Mesendoderm (in vitro differentiated cells): ENCODE measurements at regions not wholly inside any gene's neighbourhood (a gene's known extent, or its start where the extent isn't known, plus 50 kb on each side); places are given as distances from the start of the nearest gene placed in this dataset.
"Not testable (repeated sequence)": the region's sequence is repeated elsewhere in the genome, so short reads cannot be mapped to it uniquely, and the experiment has no call there.

ENCODE experiments used
- DNase-seq: peaks from one replicate; pipeline ENCODE4 v3.0.0; 2013
- H2AK5ac ChIP-seq: 2 replicates; pipeline ENCODE4 v1.6.1; 2013; ENCODE audit warnings: low read length, inconsistent platforms
- H2BK120ac ChIP-seq: 2 replicates; pipeline ENCODE4 v1.6.1; 2013; ENCODE audit warnings: low read depth, mild to moderate bottlenecking, low read length, moderate library complexity, mixed read lengths
- H2BK15ac ChIP-seq: replicated peaks from 2 replicates; pipeline ENCODE4 v1.6.1; 2013; ENCODE audit warnings: low read depth, mild to moderate bottlenecking, moderate library complexity
- H2BK5ac ChIP-seq: 2 replicates; pipeline ENCODE4 v1.6.1; 2013; ENCODE audit warnings: low read length, inconsistent platforms
- H3K18ac ChIP-seq: 2 replicates; pipeline ENCODE4 v1.6.1; 2013; ENCODE audit warnings: mild to moderate bottlenecking, low read length, mixed read lengths
- H3K23ac ChIP-seq: one replicate; pipeline ENCODE4 v1.6.1; 2013; ENCODE audit warnings: low read length
- H3K27ac ChIP-seq: 2 replicates; pipeline ENCODE4 v1.5.1; 2013; ENCODE audit warnings: low read depth, mild to moderate bottlenecking, inconsistent platforms, low read length, moderate library complexity
- H3K27me3 ChIP-seq: 2 replicates; pipeline ENCODE4 v1.6.1; 2013; ENCODE audit warnings: low read length, control low read depth, mild to moderate bottlenecking, inconsistent platforms; ENCODE audit not compliant: insufficient read depth, poor library complexity
- H3K36me3 ChIP-seq: 2 replicates; pipeline ENCODE4 v1.6.1; 2013; ENCODE audit warnings: low read length, inconsistent platforms; ENCODE audit not compliant: control insufficient read depth, insufficient read depth
- H3K4ac ChIP-seq: one replicate; pipeline ENCODE4 v1.6.1; 2013; ENCODE audit warnings: low read depth, mild to moderate bottlenecking, low read length, moderate library complexity
- H3K4me1 ChIP-seq: 2 replicates; pipeline ENCODE4 v1.6.1; 2013; ENCODE audit warnings: low read depth, low read length, inconsistent platforms; ENCODE audit not compliant: control insufficient read depth
- H3K4me2 ChIP-seq: 2 replicates; pipeline ENCODE4 v1.6.1; 2013; ENCODE audit warnings: low read length
- H3K4me3 ChIP-seq: 2 replicates; pipeline ENCODE4 v1.5.1; 2013; ENCODE audit warnings: mild to moderate bottlenecking, low read length
- H3K56ac ChIP-seq: one replicate; pipeline ENCODE4 v1.6.1; 2013; ENCODE audit warnings: low read length
- H3K79me1 ChIP-seq: 2 replicates; pipeline ENCODE4 v1.6.1; 2013; ENCODE audit warnings: low read length, inconsistent platforms
- H3K79me2 ChIP-seq: 2 replicates; pipeline ENCODE4 v1.6.1; 2013; ENCODE audit warnings: mild to moderate bottlenecking, low read length; ENCODE audit not compliant: control insufficient read depth, insufficient read depth
- H3K9ac ChIP-seq: 2 replicates; pipeline ENCODE4 v1.6.1; 2013; ENCODE audit warnings: low read length, inconsistent platforms
- H4K5ac ChIP-seq: one replicate; pipeline ENCODE4 v1.6.1; 2013; ENCODE audit warnings: low read length
- H4K8ac ChIP-seq: one replicate; pipeline ENCODE4 v1.6.1; 2013; ENCODE audit warnings: low read depth, mild to moderate bottlenecking, control low read depth, low read length, moderate library complexity
- WGBS: extraction: QIAGEN DNeasy Blood & Tissue Kit; methylation state at CpG from one replicate; pipeline ENCODE4 v1.1.7; 2013; ENCODE audit warnings: low lambda C conversion rate, missing lambda C conversion rate; ENCODE audit not compliant: insufficient coverage; ENCODE audit errors: extremely low coverage; 5-methylcytosine and 5-hydroxymethylcytosine counted together

- no peak overlapping the region for H2AK5ac ChIP-seq
- H2BK120ac ChIP-seq, result no peak overlapping the region
- H3K56ac ChIP-seq, result no peak overlapping the region
- H4K5ac ChIP-seq, result no peak overlapping the region
- no peak overlapping the region for H3K4me2 ChIP-seq
- H3K36me3 ChIP-seq, result no peaks in the 10 kb centered on the region
- no peak overlapping the region for H3K18ac ChIP-seq
- H3K27me3 ChIP-seq, result no peaks in the 10 kb centered on the region
- H3K27ac ChIP-seq, result no peak overlapping the region
- no peak overlapping the region for H3K4ac ChIP-seq
- H3K9ac ChIP-seq, result no peak overlapping the region
- H4K8ac ChIP-seq, result no peak overlapping the region
- DNase-seq, result no peak
- H3K4me1 ChIP-seq, result no peaks in the 10 kb centered on the region
- no peaks in the 10 kb centered on the region for H3K79me2 ChIP-seq
- H3K23ac ChIP-seq, result no peak overlapping the region
- no CpG with 5 or more reads among the region's 5 CpGs for WGBS
- no peak overlapping the region for H2BK5ac ChIP-seq
- no peaks in the 10 kb centered on the region for H3K79me1 ChIP-seq
- H3K4me3 ChIP-seq, result no peak overlapping the region
- H2BK15ac ChIP-seq, result no peak overlapping the region
Measured at GRCh38 chr9:99650187-99650874, 171.4 kb upstream of the NR4A3 start.

GRCh38 chr9:99660191-99660636 lies 161.5 kb upstream of the NR4A3 start:
- Histone ChIP-seq H3K79me1 (no peaks in the 10 kb centered on the region), H3K4ac (no peak overlapping the region), H3K9ac (no peak overlapping the region), H3K4me2 (no peak overlapping the region), H2BK5ac (no peak overlapping the region), H3K4me1 (no peaks in the 10 kb centered on the region), H3K36me3 (no peaks in the 10 kb centered on the region), H3K4me3 (no peak overlapping the region), H4K5ac (no peak overlapping the region), H3K23ac (no peak overlapping the region), H3K79me2 (no peaks in the 10 kb centered on the region), H2AK5ac (no peak overlapping the region), H2BK15ac (no peak overlapping the region), H2BK120ac (no peak overlapping the region), H3K18ac (no peak overlapping the region), H3K56ac (no peak overlapping the region), H3K27me3 (no peaks in the 10 kb centered on the region), H4K8ac (no peak overlapping the region), H3K27ac (no peak overlapping the region)
- no peak for DNase-seq
- no CpG with 5 or more reads among the region's 4 CpGs for WGBS

- Histone ChIP-seq H3K23ac (no peak overlapping the region), H4K5ac (no peak overlapping the region), H3K27ac (no peak overlapping the region), H3K36me3 (no peaks in the 10 kb centered on the region), H3K79me1 (no peaks in the 10 kb centered on the region), H3K18ac (no peak overlapping the region), H2BK15ac (no peak overlapping the region), H3K9ac (no peak overlapping the region), H3K4ac (no peak overlapping the region), H3K4me2 (no peak overlapping the region), H2BK120ac (no peak overlapping the region), H3K56ac (no peak overlapping the region), H3K4me3 (no peak overlapping the region), H4K8ac (no peak overlapping the region), H2BK5ac (no peak overlapping the region), H2AK5ac (no peak overlapping the region), H3K79me2 (no peaks in the 10 kb centered on the region), H3K4me1 (no peaks in the 10 kb centered on the region), H3K27me3 (no peaks in the 10 kb centered on the region)
- no CpG with 5 or more reads among the region's 1 CpG for WGBS
- DNase-seq, result no peak
Measured at GRCh38 chr9:99663297-99663696, 158.4 kb upstream of the NR4A3 start.

GRCh38 chr9:99663856-99664255 lies 157.8 kb upstream of the NR4A3 start:
- Histone ChIP-seq H2BK5ac (no peak overlapping the region), H3K27me3 (no peaks in the 10 kb centered on the region), H2BK15ac (no peak overlapping the region), H3K23ac (no peak overlapping the region), H3K4ac (no peak overlapping the region), H2AK5ac (no peak overlapping the region), H3K4me2 (no peak overlapping the region), H3K4me3 (no peak overlapping the region), H3K79me1 (no peaks in the 10 kb centered on the region), H2BK120ac (peak overlapping the region; percentile 38), H3K79me2 (no peaks in the 10 kb centered on the region), H3K27ac (no peak overlapping the region), H3K9ac (no peak overlapping the region), H4K5ac (no peak overlapping the region), H3K18ac (no peak overlapping the region), H3K56ac (no peak overlapping the region), H3K36me3 (no peaks in the 10 kb centered on the region), H3K4me1 (no peaks in the 10 kb centered on the region), H4K8ac (no peak overlapping the region)
- no peak for DNase-seq
- WGBS, result no CpG with 5 or more reads among the region's 1 CpG

- no peaks in the 10 kb centered on the region for H3K4me1 ChIP-seq
- no peak overlapping the region for H3K27ac ChIP-seq
- H3K56ac ChIP-seq, result no peak overlapping the region
- no peaks in the 10 kb centered on the region for H3K79me1 ChIP-seq
- DNase-seq, result no peak
- H2BK5ac ChIP-seq, result no peak overlapping the region
- no peak overlapping the region for H4K5ac ChIP-seq
- H3K4ac ChIP-seq, result no peak overlapping the region
- H3K27me3 ChIP-seq, result no peaks in the 10 kb centered on the region
- H3K36me3 ChIP-seq, result no peaks in the 10 kb centered on the region
- H2BK120ac ChIP-seq, result no peak overlapping the region
- no peak overlapping the region for H2AK5ac ChIP-seq
- H3K23ac ChIP-seq, result no peak overlapping the region
- no peak overlapping the region for H3K18ac ChIP-seq
- H3K79me2 ChIP-seq, result no peaks in the 10 kb centered on the region
- no peak overlapping the region for H3K4me3 ChIP-seq
- H2BK15ac ChIP-seq, result no peak overlapping the region
- H3K4me2 ChIP-seq, result no peak overlapping the region
- no peak overlapping the region for H3K9ac ChIP-seq
- no peak overlapping the region for H4K8ac ChIP-seq
Measured at GRCh38 chr9:99666571-99666970, 155.1 kb upstream of the NR4A3 start.

- H2BK120ac ChIP-seq, H3K4me3 ChIP-seq, H3K4ac ChIP-seq, H3K56ac ChIP-seq, H2AK5ac ChIP-seq, H3K18ac ChIP-seq, H2BK15ac ChIP-seq, DNase-seq, H3K9ac ChIP-seq, H3K36me3 ChIP-seq, H4K8ac ChIP-seq, H3K23ac ChIP-seq, H3K4me2 ChIP-seq, H2BK5ac ChIP-seq, H3K79me2 ChIP-seq, H3K27ac ChIP-seq, H3K4me1 ChIP-seq, H3K27me3 ChIP-seq, H3K79me1 ChIP-seq, H4K5ac ChIP-seq: not testable (repeated sequence)
- no CpG with 5 or more reads among the region's 7 CpGs for WGBS
Measured at GRCh38 chr9:99670886-99671285, 150.8 kb upstream of the NR4A3 start.
